GM19351 (cell line): ENCODE measurements at regions not wholly inside any gene's neighbourhood (a gene's known extent, or its start where the extent isn't known, plus 50 kb on each side); places are given as distances from the start of the nearest gene placed in this dataset.
"Not testable (repeated sequence)": the region's sequence is repeated elsewhere in the genome, so short reads cannot be mapped to it uniquely, and the experiment has no call there.

Experiments used
- ATAC-seq: cut with Tn5 transposase; IDR thresholded peaks from one replicate; pipeline ENCODE4 v1.9.1; 2021; ENCODE audit warnings: mild to moderate bottlenecking, moderate library complexity; ENCODE audit not compliant: unreplicated experiment

GRCh38 chr3:178095522-178095921 is 440.7 kb upstream of the KCNMB2 start:
- no peak for ATAC-seq

- ATAC-seq: no peak
Observed at GRCh38 chr3:178096955-178097354, 439.3 kb upstream of the KCNMB2 start.

GRCh38 chr3:178097576-178097975 is 438.7 kb upstream of the KCNMB2 start:
- ATAC-seq: no peak

GRCh38 chr3:178099274-178099673 is 437.0 kb upstream of the KCNMB2 start:
- no peak for ATAC-seq

GRCh38 chr3:178099862-178100261 is 436.4 kb upstream of the KCNMB2 start:
- no peak for ATAC-seq

- no peak for ATAC-seq
Observed at GRCh38 chr3:178100908-178101307, 435.3 kb upstream of the KCNMB2 start.

GRCh38 chr3:178103140-178103539 is 433.1 kb upstream of the KCNMB2 start:
- ATAC-seq: no peak

- no peak for ATAC-seq
Observed at GRCh38 chr3:178107804-178108203, 428.4 kb upstream of the KCNMB2 start.

GRCh38 chr3:178109691-178110090 is 426.5 kb upstream of the KCNMB2 start:
- no peak for ATAC-seq

GRCh38 chr3:178112134-178112533 is 424.1 kb upstream of the KCNMB2 start:
- no peak for ATAC-seq

GRCh38 chr3:178112552-178112951 is 423.7 kb upstream of the KCNMB2 start:
- not testable (repeated sequence) for ATAC-seq

GRCh38 chr3:178117641-178118040 is 418.6 kb upstream of the KCNMB2 start:
- ATAC-seq: no peak

- ATAC-seq: not testable (repeated sequence)
Observed at GRCh38 chr3:178119608-178120295, 416.5 kb upstream of the KCNMB2 start.

GRCh38 chr3:178120367-178120766 is 415.9 kb upstream of the KCNMB2 start:
- ATAC-seq: no peak

GRCh38 chr3:178126686-178127085 is 409.6 kb upstream of the KCNMB2 start:
- no peak for ATAC-seq

- no peak for ATAC-seq
Observed at GRCh38 chr3:178127221-178127620, 409.0 kb upstream of the KCNMB2 start.

GRCh38 chr3:178129109-178129508 is 407.1 kb upstream of the KCNMB2 start:
- no peak for ATAC-seq

GRCh38 chr3:178131801-178132200 is 404.4 kb upstream of the KCNMB2 start:
- no peak for ATAC-seq

- no peak for ATAC-seq
Observed at GRCh38 chr3:178137206-178137605, 399.0 kb upstream of the KCNMB2 start.

- ATAC-seq: no peak
Observed at GRCh38 chr3:178137831-178138230, 398.4 kb upstream of the KCNMB2 start.

- no peak for ATAC-seq
Observed at GRCh38 chr3:178139116-178139515, 397.1 kb upstream of the KCNMB2 start.

- ATAC-seq: no peak
Observed at GRCh38 chr3:178140531-178141304, 395.5 kb upstream of the KCNMB2 start.
